Left lobe of liver (tissue), 2 donors: ENCODE measurements at regions not wholly inside any gene's neighbourhood (a gene's known extent, or its start where the extent isn't known, plus 50 kb on each side); places are given as distances from the start of the nearest gene placed in this dataset.
"Not testable (repeated sequence)": the region's sequence is repeated elsewhere in the genome, so short reads cannot be mapped to it uniquely, and the experiment has no call there.

ENCODE experiments used
- ATAC-seq: fragments of 200-7000 bp; cut with Tn5 transposase; one replicate; pipeline ENCODE4 v1.9.1; 2020; ENCODE audit warnings: mild to moderate bottlenecking, moderate library complexity
- DNase-seq: peaks from one replicate; pipeline ENCODE4 v3.0.0-alpha.2; 2020; ENCODE audit warnings: low spot score
- donor health status: DM: no; HTN: no; CAD: no; lungs with moderate emphysema.
- donor health status: DM: no; HTN: yes; CAD: no.

DNA sequence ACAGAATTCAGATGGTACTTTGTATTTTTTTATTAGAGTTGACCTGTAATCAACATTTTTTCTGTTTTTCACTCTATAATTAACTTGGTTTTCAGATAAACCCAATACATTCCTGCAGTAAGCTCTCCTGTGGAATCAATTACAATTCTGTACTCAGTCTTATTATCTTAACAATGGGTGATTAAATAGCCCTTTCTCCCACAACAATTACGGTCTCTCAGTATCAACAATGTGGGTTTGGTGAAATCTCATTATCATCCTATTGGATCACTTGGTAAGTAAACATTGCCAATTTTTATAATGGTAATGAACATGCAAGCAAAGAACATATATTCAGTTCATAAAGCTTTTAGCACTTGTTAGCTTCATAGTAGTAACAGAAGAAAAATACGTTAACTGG, 438.9 kb upstream of the EPHA7 start:
- ATAC-seq (no peak), DNase-seq (no peak)

DNA sequence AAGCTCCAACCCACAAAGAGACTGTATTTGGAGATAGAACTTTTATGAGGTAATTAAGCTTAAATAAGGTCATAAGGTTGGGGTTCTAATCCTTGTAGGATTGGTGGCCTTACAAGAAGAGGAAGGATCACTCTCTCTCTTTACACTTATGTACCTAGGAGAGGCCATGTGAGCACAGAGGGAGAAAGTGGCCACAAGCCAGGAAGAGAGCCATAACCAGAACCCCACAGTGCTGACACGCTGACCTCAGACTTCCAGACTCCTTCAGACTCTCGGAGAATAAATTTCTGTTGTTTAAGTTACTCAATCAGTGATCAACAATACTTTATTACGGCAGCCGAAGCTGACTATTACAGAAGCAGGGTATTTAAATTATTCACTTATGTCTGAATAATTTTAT, 430.5 kb upstream of the EPHA7 start:
- DNase-seq (no peak), ATAC-seq (no peak)

DNA sequence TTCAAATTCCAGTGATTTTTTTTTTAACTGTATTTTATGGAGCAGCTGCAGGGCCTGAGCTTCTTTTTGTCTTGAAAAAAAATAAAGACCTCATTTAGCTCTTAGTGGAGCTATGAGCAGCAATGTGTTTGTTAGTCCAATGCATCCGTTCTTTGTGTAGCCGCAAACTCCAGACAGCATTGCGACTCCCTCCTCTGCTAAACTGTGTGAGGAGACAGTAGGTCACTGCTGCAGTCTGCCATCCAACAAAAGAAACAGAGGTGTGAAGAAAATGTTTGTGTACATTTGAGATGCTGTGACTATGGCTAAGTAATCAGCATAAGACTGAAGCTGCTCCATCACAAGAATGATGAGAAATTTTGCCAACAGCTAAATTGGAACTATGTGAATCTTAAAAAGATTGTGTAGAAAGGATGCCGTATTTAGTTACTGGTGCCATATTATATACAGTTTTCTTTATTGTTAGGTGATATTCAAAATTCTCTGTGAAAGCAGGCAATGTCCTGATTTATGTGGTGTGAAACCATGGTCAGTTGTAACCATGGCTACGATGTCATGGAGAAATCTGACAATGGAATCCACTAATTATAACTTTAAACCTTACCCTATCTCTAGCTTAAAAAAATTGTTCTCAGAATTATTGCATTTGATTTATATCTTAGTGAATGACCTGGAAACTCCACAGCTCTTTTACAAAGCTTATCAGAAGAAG, 428.8 kb upstream of the EPHA7 start:
- DNase-seq (no peak), ATAC-seq (no peak)

DNA sequence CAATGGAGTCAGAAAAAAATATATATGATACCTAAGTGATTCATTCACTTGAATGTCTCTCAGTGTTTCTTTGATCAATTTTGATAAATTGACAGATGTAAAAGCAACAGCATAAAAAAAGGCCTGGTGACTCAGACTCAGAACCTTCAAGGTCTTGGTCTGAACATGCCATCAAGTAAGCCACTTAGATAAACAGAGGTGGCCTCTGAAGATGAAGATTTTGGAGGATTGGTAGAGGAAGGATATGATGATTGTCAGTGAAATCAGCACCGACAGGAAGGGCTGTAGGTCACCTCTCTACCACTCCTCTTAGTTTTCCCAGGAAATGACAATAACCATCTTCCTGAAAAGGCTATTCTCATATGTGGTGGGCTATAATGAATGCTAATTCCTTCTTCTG, 422.8 kb upstream of the EPHA7 start:
- no peak for ATAC-seq
- DNase-seq: no peak

DNA sequence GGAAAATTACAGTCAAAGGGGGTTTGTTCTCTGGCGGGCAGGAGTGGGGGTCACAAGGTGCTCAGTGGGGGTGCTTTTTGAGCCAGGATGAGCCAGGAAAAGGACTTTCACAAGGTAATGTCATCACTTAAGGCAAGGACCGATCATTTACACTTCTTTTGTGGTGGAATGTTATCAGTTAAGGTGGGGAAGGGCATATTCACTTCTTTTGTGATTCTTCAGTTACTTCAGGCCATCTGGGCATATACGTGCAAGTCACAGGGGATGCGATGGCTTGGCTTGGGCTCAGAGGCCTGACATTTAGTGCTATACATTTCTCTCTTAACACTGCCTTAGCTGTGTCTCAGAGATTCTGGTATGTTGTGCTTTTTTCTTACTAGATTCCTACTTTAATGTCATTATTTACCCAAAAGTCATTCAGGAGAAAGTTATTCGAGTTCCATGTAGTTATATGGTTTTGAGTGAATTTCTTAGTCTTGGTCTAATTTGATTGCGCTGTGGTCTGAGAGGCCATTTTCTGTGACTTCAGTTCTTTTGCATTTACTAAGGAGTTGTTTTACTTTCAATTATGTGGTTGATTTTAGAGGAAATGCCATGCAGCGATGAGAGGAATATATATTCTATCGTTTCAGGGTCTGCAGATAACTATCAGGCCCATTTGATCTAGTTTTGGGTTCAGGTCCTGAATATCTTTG, 416.2 kb upstream of the EPHA7 start:
- DNase-seq: not testable (repeated sequence)

DNA sequence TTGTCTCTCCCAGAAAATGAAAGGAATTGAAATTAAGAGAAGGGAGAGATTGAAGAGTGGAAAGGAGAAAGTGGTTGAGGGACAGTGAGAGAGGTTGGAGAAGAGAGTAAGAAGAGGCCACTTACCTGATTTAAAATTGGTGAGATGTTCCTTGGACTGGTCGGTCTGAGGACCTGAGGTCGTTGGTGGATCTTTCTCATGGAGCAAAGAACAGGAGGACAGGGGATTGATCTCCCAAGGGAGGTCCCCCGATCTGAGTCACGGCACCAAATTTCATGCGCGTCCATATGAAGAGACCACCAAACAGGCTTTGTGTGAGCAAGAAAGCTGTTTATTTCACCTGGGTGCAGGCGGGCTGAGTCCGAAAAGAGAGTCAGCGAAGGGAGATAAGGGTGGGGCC, 415.7 kb upstream of the EPHA7 start:
- DNase-seq, ATAC-seq: not testable (repeated sequence)

More for the DNA sequence above, 416.2 kb upstream of the EPHA7 start:
- ATAC-seq: not testable (repeated sequence)

DNA sequence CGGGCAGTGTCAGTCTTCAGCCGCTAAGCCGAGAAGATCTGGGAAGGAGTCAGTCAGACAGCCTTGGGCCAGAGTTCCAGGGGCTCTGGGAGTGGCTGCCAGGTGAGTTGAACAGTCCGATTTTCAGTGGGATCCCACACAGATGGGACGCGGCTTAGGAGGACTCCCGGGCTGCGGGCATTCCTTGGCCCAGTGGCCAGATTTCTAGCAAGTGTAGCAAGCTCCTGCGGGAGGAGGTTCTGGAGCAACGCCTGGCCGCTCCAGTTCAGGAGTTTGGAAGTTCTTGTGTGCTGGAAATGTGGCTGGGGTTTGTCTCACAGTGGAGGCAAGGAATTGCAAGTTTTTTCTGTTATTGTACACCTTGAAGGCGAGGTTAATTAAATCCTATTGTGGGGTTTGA, 414.0 kb upstream of the EPHA7 start:
- not testable (repeated sequence) for ATAC-seq, DNase-seq

DNA sequence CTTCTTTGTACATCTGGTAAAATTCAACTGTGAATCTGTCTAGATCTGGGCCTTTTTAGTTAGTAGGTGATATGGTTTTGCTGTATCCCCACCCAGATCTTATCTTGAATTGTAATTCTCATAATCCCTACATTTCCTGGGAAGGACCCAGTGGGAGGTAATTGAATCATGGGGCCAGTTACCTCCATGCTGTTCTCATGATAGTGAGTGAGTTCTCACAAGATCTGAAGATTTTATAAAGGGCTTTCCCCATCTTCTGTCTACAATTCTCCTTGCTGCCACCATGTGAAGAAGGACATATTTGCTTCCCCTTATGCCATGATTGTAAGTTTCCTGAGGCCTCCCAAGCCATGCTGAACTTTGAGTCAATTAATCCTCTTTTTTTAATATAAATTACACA, 410.4 kb upstream of the EPHA7 start:
- not testable (repeated sequence) for DNase-seq

DNA sequence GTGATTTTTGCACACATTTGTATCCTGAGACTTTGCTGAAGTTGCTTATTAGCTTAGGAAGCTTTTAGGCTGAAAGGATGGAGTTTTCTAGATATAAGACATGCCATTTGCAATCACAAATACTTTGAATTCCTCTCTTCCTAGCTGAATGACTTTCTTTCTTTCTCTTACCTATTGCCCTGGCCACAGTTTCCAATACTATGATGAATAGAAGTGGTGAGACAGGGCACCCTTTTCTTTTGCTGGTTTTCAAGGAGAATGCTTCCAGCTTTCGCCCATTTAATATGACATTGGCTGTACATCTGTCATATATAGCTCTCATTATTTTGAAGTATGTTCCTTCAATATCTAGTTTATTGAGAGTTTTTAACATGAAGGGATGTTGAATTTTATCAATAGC, 409.6 kb upstream of the EPHA7 start:
- no peak for ATAC-seq
- DNase-seq: no peak

More for the DNA sequence above, 410.4 kb upstream of the EPHA7 start:
- not testable (repeated sequence) for ATAC-seq

DNA sequence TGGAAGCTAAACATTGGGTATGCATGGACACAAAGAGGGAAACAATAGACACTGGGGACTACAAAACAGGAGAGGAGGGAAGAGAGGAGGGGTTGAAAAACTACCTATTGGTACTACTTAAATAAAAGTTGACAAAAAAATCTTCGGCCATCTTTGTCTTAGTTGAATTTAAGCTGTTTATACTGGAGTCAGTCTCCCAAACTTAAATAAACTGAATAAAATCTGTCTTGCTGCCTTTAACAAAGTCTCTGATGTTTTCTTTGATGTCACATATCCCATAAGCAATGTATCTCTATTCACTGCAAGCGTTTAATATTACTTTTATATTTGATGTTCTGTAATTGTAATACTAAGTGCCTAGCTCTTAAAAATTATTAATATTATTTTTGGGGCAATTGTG, 409.2 kb upstream of the EPHA7 start:
- DNase-seq: no peak
- ATAC-seq: no peak

DNA sequence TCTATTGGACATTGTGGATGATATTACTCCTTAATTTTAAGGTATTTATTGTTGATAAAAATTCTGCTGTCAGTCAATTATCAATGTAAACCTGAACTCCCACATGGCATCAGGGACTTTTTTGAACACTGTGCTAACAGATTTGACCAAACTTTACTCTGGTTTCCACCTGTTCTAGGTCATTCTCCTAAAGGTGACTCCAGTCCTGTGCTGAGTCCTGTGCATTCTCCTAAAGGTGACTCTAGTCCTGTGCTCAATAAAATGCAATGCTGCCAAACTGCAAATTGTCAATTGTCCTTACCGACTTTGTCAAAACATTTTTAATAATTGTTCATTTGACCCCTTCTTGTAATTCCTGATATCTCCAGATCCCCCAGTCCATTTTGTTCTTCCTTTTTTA, 408.4 kb upstream of the EPHA7 start:
- DNase-seq (no peak), ATAC-seq (no peak)

DNA sequence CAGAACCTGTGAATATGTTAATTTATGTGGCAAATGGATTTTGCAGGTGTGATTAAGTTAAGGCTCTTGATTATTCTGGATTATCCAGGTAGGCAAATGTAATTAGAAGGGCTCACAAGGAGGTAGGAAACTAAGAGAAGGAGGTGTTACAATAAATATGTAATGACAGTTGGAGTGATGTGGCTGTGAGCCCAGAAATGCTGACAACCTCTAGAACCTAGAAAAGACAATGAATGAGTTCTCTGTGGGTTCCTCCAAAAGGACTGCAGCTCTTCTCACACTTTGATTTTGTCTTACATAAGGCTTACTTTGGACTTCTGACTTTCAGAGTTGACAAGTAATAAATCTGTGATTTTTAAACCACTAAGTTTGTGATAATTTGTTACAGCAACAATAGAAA, 406.6 kb upstream of the EPHA7 start:
- no peak for DNase-seq
- no peak for ATAC-seq

DNA sequence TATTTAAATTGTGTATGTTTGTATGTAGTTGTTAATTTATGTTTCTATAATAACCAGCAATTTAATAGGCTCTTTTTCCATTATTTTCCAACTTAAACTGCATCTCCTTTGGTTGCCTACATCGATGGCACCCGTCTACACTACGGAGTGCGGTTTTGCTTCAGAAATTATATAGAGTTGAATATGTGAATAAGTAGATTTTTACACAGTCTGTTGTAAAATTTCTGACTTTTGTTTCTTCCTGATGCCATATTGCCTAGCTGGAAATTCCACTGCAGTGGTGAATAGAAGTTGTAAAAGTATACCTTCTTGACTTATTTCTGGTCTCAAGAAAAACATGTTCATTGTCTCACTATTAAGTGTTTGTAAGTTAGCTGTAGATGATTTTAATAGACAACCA, 404.1 kb upstream of the EPHA7 start:
- DNase-seq: no peak
- ATAC-seq: no peak

DNA sequence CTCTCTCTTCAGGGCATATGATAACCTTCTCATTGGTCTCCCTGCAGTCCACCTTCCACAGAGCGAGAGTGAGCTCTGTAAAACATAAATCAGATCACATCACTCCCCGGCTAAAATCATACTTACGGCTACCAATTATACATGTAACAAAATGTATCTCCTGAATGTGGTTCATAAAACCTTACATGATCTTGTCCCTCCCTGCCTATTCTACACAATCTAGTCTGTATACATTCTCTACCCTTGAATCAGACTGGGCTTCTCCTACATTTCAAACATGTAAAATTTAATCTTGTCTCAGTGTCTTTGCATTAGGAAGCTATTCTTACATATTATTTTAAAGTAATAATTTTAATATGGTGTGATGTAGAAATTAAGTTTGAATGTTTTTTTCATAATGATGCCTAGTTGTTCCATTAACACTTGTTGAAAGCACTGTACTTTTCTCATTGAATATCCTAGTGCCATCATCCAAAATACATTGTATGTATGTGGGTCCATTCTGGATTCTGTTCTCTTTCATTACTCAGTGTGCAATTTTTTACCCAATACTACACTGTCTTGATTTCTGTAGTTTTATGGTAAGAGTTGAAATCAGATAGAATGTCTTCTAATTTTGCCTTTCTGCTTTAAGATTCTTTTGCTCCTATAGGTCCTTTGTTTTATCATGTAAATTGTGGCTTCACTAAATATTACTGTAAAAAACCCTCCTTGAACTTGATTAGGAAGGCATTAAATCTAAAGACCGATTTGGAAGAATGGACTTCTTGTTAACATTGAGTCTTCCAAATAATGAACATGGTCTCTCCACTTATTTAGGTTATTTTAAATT, 403.3 kb upstream of the EPHA7 start:
- ATAC-seq: no peak
- no peak for DNase-seq

DNA sequence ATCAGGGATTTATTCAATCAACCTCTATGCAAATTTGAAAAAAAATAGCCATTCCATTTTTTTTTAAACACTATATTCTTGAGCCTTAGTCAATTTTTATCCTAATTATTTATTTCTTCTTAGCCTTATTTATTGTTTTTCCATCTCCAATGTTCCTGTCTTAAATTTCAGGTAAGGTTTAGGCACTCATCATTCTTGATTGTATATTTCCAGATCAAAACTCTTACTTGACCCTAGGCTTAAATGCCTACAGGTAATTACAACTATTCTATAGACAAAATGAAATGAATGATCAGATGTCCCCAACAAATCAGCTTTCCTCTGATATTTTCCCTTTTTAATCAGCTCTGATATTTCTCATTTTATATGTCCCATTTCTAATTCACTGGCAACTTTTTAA, 402.6 kb upstream of the EPHA7 start:
- DNase-seq (no peak), ATAC-seq (no peak)

DNA sequence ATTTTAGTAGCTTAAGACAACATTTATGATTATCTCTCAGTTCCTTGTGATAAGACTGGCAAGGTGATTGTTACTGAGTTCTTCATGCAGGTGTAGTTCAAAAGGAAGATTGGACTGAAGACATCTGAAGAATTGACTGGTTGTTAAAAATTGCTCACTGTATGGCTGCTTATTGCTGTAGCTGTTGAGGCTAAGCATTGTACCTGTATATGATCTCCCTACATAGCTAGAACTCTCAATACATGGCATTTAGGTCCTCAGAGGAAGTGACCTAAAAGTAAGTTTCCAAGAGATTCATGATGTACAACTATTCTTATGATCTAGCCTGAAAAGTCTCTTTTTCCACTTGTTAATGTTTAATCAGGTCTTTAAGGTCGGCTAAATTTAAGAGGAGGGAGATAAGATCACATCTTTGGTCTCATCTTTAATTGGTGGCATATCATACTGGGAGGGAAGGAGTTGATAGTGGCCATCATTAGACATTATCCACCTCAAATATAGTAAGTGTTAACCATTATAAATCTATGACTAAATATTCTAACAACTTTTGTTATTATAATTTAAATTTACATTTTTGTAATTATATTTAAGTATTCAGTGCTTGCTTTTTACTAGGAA, 401.2 kb upstream of the EPHA7 start:
- no peak for DNase-seq
- no peak for ATAC-seq

DNA sequence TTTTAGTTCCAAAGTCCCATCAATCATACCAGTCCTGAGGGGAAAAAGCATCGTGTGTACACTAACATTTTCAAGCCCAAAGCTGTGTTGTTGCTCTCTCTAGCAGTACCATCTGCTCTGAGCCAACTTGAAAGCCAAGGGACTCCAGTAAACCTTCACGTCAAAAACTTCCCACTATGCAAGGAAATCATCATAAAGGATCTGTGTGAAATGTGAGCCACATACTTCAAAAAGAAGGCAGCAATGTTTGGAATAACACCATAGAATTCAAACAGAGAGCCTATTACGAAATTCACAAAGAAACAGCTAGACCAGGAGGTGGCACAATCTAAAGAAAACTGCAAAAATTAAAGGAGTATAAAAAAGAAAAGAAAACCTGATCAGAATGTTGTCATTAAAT, 399.8 kb upstream of the EPHA7 start:
- ATAC-seq (no peak), DNase-seq (no peak)

DNA sequence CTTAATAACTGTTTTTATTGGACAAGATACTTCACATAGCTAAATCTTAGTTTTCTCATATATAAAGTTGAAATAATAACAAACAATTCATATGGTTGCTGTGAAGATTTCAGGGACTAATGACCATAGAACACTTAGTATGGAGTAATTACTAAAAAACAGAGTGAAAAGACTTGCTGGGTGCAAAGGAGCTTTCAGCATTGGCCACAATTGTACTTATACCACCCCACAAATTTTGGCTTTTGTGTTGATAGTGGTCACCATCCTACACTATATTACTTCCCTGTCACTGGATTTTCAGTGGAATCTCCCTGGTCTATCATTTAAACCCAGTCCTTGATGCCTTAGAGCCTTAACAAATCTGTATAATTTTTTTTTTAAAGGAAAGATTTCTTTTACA, 398.6 kb upstream of the EPHA7 start:
- ATAC-seq: no peak
- DNase-seq: no peak

DNA sequence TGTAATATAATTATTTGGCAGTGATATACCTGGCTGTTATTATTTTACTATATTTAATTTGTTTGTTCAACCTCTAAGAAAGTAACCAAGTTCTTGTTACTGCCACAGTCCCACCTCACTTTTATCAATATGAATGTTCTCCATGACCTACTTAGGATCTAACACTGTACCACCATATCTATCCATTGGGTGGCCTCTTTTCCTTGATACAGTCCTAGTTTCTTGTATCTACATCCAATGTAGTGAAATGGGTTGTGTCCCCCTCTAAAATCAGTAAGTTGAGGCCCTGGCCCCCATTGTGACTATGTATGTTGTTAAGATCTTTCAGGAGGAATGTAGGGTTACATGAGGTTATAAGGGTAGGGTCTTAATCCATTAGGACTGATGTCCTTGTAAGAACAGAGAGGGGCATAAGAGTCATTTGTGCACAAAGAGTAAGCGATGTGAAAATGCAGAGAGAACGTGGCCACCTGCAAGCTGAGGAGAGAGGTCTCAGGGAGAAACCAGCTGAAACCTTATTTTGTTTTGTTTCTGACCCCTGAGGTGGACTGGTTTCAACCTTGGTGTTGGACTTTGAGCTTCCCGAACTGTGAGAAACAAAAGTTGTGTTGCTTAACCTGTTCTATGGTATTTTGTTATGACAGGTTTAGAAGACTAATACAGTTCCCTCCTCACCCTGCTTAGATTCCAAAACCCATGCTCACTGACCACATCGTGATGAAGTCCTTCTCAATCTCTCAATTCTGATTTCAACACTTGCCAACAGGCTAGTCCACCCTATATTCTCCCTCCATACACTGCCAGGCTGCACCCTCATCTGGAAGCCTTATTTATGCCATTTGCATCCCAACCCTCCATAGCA, 387.3 kb upstream of the EPHA7 start:
- DNase-seq (no peak), ATAC-seq (no peak)

DNA sequence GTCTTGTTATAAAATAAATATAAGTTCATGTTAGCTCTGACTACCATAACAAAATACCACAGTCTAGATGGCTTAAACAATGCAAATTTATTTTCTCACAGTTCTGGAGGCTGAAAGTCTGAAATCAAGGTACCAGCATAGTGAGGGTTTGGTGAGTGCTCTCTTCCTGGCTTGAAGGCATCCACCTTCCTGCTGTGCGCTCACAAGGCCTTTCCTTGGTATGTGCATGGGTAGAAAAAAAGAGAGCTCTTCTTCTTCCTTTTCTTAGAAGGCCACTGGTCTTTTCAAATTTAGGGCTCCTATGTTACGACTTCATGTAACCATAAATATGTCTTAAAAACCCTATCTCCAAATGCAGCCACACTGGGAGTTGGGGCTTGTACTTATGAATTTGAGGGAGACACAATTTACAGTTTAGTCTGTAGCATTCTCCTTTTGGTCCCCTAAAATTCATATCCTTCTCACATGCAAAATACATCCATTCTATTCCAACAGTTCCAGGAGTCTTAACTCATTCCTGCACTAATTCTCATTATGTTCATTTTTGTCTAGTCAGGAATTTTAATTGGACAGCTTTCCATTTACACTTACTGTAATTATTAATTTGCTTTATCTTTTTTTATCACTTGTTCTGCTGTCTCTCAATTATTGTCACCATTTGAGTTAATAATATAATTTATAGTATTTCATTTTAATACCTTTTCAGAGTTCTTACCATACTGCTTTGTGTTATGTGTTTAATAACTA, 381.9 kb upstream of the EPHA7 start:
- DNase-seq (no peak), ATAC-seq (no peak)
